Liver (tissue), 8 donors: ENCODE measurements at regions not wholly inside any gene's neighbourhood (a gene's known extent, or its start where the extent isn't known, plus 50 kb on each side); places are given as distances from the start of the nearest gene placed in this dataset.
"Not testable (repeated sequence)": the region's sequence is repeated elsewhere in the genome, so short reads cannot be mapped to it uniquely, and the experiment has no call there.

Source experiments
- DNase-seq: peaks from one replicate; pipeline ENCODE4 v3.0.0-alpha.2; 2017; ENCODE audit warnings: low spot score
- H3K27ac ChIP-seq, 2 donors: one replicate each; pipeline ENCODE4 v1.7.0; 2013; ENCODE audit warnings: inconsistent platforms in 2 of 2, low read length in 2 of 2, control low read depth in 1 of 2, low read depth in 1 of 2, mild to moderate bottlenecking in 1 of 2
- H3K27me3 ChIP-seq, 4 donors: one replicate each; pipeline versions ENCODE4 v1.6.1 to v1.7.0; 2013; ENCODE audit warnings: low read length in 3 of 4, inconsistent platforms in 1 of 4, mild to moderate bottlenecking in 1 of 4, moderate library complexity in 1 of 4; ENCODE audit not compliant: control insufficient read depth in 4 of 4, insufficient read depth in 4 of 4
- H3K36me3 ChIP-seq, 4 donors: one replicate each; pipeline versions ENCODE4 v1.6.1 to v1.7.0; 2013; ENCODE audit warnings: low read length in 3 of 4, mild to moderate bottlenecking in 3 of 4, low read depth in 1 of 4, moderate library complexity in 1 of 4; ENCODE audit not compliant: control insufficient read depth in 4 of 4, insufficient read depth in 3 of 4
- H3K4me1 ChIP-seq, 4 donors: one replicate each; pipeline versions ENCODE4 v1.6.1 to v1.7.0; 2013; ENCODE audit warnings: low read length in 3 of 4, mild to moderate bottlenecking in 3 of 4, moderate library complexity in 1 of 4; ENCODE audit not compliant: control insufficient read depth in 4 of 4, insufficient read depth in 4 of 4
- H3K4me3 ChIP-seq, 3 donors: one replicate each; pipeline versions ENCODE4 v1.6.1 to v1.7.0; 2013; ENCODE audit warnings: low read length in 3 of 3, control low read depth in 1 of 3, low read depth in 1 of 3, mild to moderate bottlenecking in 1 of 3
- H3K9ac ChIP-seq, 2 donors: one replicate each; pipeline ENCODE4 v1.7.0; 2013; ENCODE audit warnings: low read length in 2 of 2, mild to moderate bottlenecking in 2 of 2, moderate library complexity in 2 of 2, control low read depth in 1 of 2, low read depth in 1 of 2
- H3K9me3 ChIP-seq, 4 donors: one replicate each; pipeline versions ENCODE4 v1.6.1 to v1.7.0; 2013; ENCODE audit warnings: low read length in 3 of 4; ENCODE audit not compliant: control insufficient read depth in 4 of 4
- ATF3 ChIP-seq: IDR thresholded peaks from 2 replicates; pipeline ENCODE4 v1.6.1; 2016; ENCODE audit warnings: antibody characterized with exemption
- EGR1 ChIP-seq, 2 donors: IDR thresholded peaks; 2 replicates each; pipeline ENCODE4 v1.6.1; 2016 to 2018; ENCODE audit warnings: antibody characterized with exemption in 2 of 2, low read depth in 2 of 2
- FOXA1 ChIP-seq: IDR thresholded peaks from 2 replicates; pipeline ENCODE4 v1.6.1; 2016; ENCODE audit warnings: antibody characterized with exemption
- FOXA2 ChIP-seq: IDR thresholded peaks from 2 replicates; pipeline ENCODE4 v1.6.1; 2016; ENCODE audit warnings: antibody characterized with exemption
- GABPA ChIP-seq, 2 donors: IDR thresholded peaks in 1 of 2; conservative IDR thresholded peaks in 1 of 2; 2 replicates each; pipeline ENCODE4 v1.6.1; 2016; ENCODE audit warnings: antibody characterized with exemption in 2 of 2, mild to moderate bottlenecking in 1 of 2, moderate library complexity in 1 of 2
- HNF4A ChIP-seq, 2 donors: conservative IDR thresholded peaks; 2 replicates each; pipeline ENCODE4 v1.6.1; 2016; ENCODE audit warnings: antibody characterized with exemption in 2 of 2, mild to moderate bottlenecking in 2 of 2
- HNF4G ChIP-seq: IDR thresholded peaks from 2 replicates; pipeline ENCODE4 v1.6.1; 2016; ENCODE audit warnings: antibody characterized with exemption
- JUND ChIP-seq, 2 donors: IDR thresholded peaks; 2 replicates each; pipeline ENCODE4 v1.6.1; 2016; ENCODE audit warnings: antibody characterized with exemption in 2 of 2
- MAX ChIP-seq: IDR thresholded peaks from 2 replicates; pipeline ENCODE4 v1.6.1; 2016; ENCODE audit warnings: antibody characterized with exemption
- NR2F2 ChIP-seq: IDR thresholded peaks from 2 replicates; pipeline ENCODE4 v1.6.1; 2016; ENCODE audit warnings: antibody characterized with exemption
- RAD21 ChIP-seq, 2 donors: IDR thresholded peaks; 2 replicates each; pipeline ENCODE4 v1.6.1; 2016; ENCODE audit warnings: antibody characterized with exemption in 2 of 2, mild to moderate bottlenecking in 2 of 2
- REST ChIP-seq: IDR thresholded peaks from 2 replicates; pipeline ENCODE4 v1.6.1; 2016; ENCODE audit warnings: antibody characterized with exemption, mild to moderate bottlenecking
- RXRA ChIP-seq, 2 donors: IDR thresholded peaks; 2 replicates each; pipeline ENCODE4 v1.6.1; 2017 to 2018; ENCODE audit warnings: antibody characterized with exemption in 2 of 2, mild to moderate bottlenecking in 1 of 2
- SP1 ChIP-seq: IDR thresholded peaks from 2 replicates; pipeline ENCODE4 v1.6.1; 2018; ENCODE audit warnings: antibody characterized with exemption, mild to moderate bottlenecking
- TAF1 ChIP-seq: conservative IDR thresholded peaks from 2 replicates; pipeline ENCODE4 v1.6.1; 2016; ENCODE audit warnings: antibody characterized with exemption, mild to moderate bottlenecking
- YY1 ChIP-seq: IDR thresholded peaks from 2 replicates; pipeline ENCODE4 v1.6.1; 2016; ENCODE audit warnings: antibody characterized with exemption, mild to moderate bottlenecking
- ZBTB33 ChIP-seq: IDR thresholded peaks from 2 replicates; pipeline ENCODE4 v1.6.1; 2016; ENCODE audit warnings: antibody characterized with exemption
- WGBS: extraction: QIAGEN DNeasy Blood & Tissue Kit; methylation state at CpG from one replicate; pipeline ENCODE4 v1.1.7; 2013; 5-methylcytosine and 5-hydroxymethylcytosine counted together
- TF ChIP-seq, protein P1 (sequence below): fragments of 150-350 bp; IDR thresholded peaks from 2 replicates; pipeline ENCODE4 v1.5.1; 2017; ENCODE audit warnings: improper control_type of control experiment, low read depth, low read length; ENCODE audit not compliant: missing input control
- donor health status: healthy.
- donor health status: healthy.
- donor health status: healthy.
- donor health status: healthy.
- donor health status: healthy.

GRCh38 chr13:40370661-40371060, 295.8 kb downstream of the FOXO1 start:
- Histone ChIP-seq H3K36me3 (no peaks in the 10 kb centered on the region), H3K4me3 (no peak overlapping the region), H3K4me1 (peaks cover 2 to 8% (median 5%) of the 10 kb centered on the region in 4 donors), H3K9ac (no peak overlapping the region), H3K27ac (no peak overlapping the region), H3K9me3 (no peaks in the 10 kb centered on the region), H3K27me3 (no peaks in the 10 kb centered on the region)
- TF ChIP-seq HNF4G = no peak
- TF ChIP-seq TAF1 = no peak
- no peak for TF ChIP-seq RAD21 (IDR thresholded peaks at IDR 0.05)
- TF ChIP-seq NR2F2 = no peak
- no peak for DNase-seq
- WGBS = 96% methylated on average over 4 of the region's 4 CpGs

DNA sequence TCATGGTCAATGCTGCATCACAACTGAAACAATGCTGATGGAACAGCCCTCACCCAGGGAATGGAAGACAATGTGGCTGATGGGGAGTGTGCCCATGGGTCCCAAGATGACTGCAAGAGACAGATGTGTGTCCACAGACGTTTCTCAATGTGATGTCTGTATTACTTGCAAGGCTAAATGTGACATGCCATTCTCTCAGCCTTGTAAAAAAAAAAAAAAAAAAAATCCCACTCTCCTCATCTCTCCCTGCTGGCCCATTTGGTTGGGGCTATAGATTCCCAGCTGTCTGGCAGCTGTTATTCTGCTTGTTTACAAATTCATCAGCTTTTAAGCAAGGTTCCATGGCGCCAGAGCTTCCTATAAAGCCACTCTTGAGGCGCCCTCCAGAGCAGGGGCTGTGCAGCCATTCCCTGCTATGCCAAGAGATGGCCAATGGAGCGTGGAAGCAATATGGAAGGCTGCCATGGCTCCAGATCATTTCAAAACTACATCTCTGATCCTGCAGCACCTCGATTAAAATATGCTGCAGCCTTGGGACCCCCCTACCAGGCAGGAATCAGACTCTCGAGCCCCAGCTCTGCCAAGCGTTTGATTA, 294.8 kb downstream of the FOXO1 start:
- Histone ChIP-seq H3K9ac (no peak overlapping the region), H3K27me3 (no peaks in the 10 kb centered on the region), H3K9me3 (no peaks in the 10 kb centered on the region), H3K4me1 (peaks cover 2 to 8% (median 5%) of the 10 kb centered on the region in 4 donors), H3K4me3 (no peak overlapping the region), H3K36me3 (no peaks in the 10 kb centered on the region), H3K27ac (no peak overlapping the region)
- TF ChIP-seq HNF4G = no peak
- TF ChIP-seq RXRA (IDR thresholded peaks at IDR 0.05) = no peak
- TF ChIP-seq YY1 = no peak
- no peak for TF ChIP-seq FOXA1
- no peak for TF ChIP-seq FOXA2
- TF ChIP-seq GABPA (IDR thresholded peaks at IDR 0.05 in 1 of 2, conservative IDR thresholded peaks at IDR 0.05 in 1 of 2) = no peak
- TF ChIP-seq, protein P1, sequence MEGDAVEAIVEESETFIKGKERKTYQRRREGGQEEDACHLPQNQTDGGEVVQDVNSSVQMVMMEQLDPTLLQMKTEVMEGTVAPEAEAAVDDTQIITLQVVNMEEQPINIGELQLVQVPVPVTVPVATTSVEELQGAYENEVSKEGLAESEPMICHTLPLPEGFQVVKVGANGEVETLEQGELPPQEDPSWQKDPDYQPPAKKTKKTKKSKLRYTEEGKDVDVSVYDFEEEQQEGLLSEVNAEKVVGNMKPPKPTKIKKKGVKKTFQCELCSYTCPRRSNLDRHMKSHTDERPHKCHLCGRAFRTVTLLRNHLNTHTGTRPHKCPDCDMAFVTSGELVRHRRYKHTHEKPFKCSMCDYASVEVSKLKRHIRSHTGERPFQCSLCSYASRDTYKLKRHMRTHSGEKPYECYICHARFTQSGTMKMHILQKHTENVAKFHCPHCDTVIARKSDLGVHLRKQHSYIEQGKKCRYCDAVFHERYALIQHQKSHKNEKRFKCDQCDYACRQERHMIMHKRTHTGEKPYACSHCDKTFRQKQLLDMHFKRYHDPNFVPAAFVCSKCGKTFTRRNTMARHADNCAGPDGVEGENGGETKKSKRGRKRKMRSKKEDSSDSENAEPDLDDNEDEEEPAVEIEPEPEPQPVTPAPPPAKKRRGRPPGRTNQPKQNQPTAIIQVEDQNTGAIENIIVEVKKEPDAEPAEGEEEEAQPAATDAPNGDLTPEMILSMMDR = no peak
- no peak for TF ChIP-seq NR2F2
- TF ChIP-seq MAX = no peak
- no peak for TF ChIP-seq TAF1
- no peak for TF ChIP-seq SP1
- TF ChIP-seq REST = no peak
- no peak for TF ChIP-seq HNF4A (conservative IDR thresholded peaks at IDR 0.05)
- TF ChIP-seq RAD21 (IDR thresholded peaks at IDR 0.05) = no peak
- no peak for TF ChIP-seq JUND (IDR thresholded peaks at IDR 0.05)
- no peak for TF ChIP-seq ATF3
- TF ChIP-seq ZBTB33 = no peak
- no peak for TF ChIP-seq EGR1 (IDR thresholded peaks at IDR 0.05; ENCODE audit: low read depth in 2 of 2)
- DNase-seq = no peak
- WGBS = 81% methylated on average over 7 of the region's 7 CpGs

DNA sequence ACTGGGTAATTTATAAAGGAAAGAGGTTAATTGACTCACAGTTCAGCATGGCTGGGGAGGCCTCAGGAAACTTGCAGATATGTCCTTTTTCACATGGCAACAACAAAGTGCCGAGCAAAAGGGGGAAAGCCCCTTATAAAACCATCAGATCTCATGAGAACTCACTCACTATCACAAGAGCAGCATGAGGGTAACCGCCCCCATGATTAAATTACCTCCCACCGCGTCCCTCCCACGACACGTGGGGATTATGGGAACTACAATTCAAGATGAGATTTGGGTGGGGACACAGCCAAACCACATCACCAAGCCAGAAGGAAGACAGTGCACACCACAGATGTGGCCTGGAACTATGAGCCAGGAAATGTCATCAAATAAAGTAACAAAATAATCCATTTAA, 292.8 kb downstream of the FOXO1 start:
- not testable (repeated sequence) for H3K9ac ChIP-seq, H3K27me3 ChIP-seq, H3K4me3 ChIP-seq, H3K9me3 ChIP-seq, DNase-seq, H3K36me3 ChIP-seq, H3K27ac ChIP-seq, H3K4me1 ChIP-seq
- 93% methylated on average over 6 of the region's 6 CpGs for WGBS
